Colonic mucosa (tissue), 4 donors: ENCODE measurements at regions not wholly inside any gene's neighbourhood (a gene's known extent, or its start where the extent isn't known, plus 50 kb on each side); places are given as distances from the start of the nearest gene placed in this dataset.

ENCODE experiments used
- DNase-seq: peaks from one replicate; pipeline ENCODE4 v3.0.0-alpha.2; 2020
- H3K27ac ChIP-seq: fragments of 200-600 bp; one replicate; pipeline ENCODE4 v1.8.0; 2021
- H3K27me3 ChIP-seq: fragments of 200-600 bp; one replicate; pipeline ENCODE4 v1.8.0; 2021
- H3K36me3 ChIP-seq: fragments of 200-600 bp; one replicate; pipeline ENCODE4 v1.8.0; 2021
- H3K4me1 ChIP-seq: fragments of 200-600 bp; one replicate; pipeline ENCODE4 v1.8.0; 2021; ENCODE audit warnings: mild to moderate bottlenecking
- H3K4me3 ChIP-seq: fragments of 200-600 bp; one replicate; pipeline ENCODE4 v1.8.0; 2021
- H3K9ac ChIP-seq, 2 donors: one replicate each; pipeline ENCODE4 v1.7.0; 2013; ENCODE audit warnings: control low read depth in 2 of 2, low read depth in 2 of 2, low read length in 2 of 2
- H3K9me3 ChIP-seq: fragments of 200-600 bp; one replicate; pipeline ENCODE4 v1.8.0; 2021
- intact Hi-C: fragments of 100-400 bp; cut with DNase I; formaldehyde crosslinking; loops from one replicate; pipeline ENCODE4 v1.14.1; 2022
- TF ChIP-seq, protein P1 (sequence below): fragments of 200-600 bp; IDR thresholded peaks from one replicate; pipeline ENCODE4 v1.8.0; 2022; ENCODE audit warnings: antibody characterized with exemption, mild to moderate bottlenecking
- donor health status: healthy.
- donor health status: DM: no; HTN: no; CAD: no.
- donor health status: DM: no; HTN: no; CAD: no.

- H3K9me3 ChIP-seq, result no peaks in the 10 kb centered on the region
- intact Hi-C loops, result no loop called here
Measured at GRCh38 chr17:71383091-71383490, 737.7 kb upstream of the SOX9 start.

DNA sequence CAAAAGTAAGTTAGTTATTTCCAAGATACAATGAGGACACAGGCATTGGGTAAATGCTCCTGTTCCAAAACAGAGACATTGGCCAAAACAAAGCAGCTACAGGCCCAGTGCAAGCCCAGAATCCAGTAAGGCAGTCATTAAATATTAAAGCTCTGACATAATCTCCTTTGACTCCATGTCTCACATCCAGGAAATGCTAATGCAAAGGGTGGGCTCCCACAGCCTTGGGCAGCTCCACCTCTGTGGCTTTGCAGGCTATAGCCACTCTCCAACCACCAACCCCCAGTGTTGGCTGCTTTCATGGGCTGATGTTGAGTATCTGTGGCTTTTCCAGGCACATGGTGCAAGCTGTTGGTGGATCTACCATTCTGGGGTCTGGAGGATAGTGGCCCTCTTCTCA is 733.4 kb upstream of the SOX9 start:
- no peaks in the 10 kb centered on the region for H3K27me3 ChIP-seq
- no peaks in the 10 kb centered on the region for H3K36me3 ChIP-seq
- TF ChIP-seq, protein P1, sequence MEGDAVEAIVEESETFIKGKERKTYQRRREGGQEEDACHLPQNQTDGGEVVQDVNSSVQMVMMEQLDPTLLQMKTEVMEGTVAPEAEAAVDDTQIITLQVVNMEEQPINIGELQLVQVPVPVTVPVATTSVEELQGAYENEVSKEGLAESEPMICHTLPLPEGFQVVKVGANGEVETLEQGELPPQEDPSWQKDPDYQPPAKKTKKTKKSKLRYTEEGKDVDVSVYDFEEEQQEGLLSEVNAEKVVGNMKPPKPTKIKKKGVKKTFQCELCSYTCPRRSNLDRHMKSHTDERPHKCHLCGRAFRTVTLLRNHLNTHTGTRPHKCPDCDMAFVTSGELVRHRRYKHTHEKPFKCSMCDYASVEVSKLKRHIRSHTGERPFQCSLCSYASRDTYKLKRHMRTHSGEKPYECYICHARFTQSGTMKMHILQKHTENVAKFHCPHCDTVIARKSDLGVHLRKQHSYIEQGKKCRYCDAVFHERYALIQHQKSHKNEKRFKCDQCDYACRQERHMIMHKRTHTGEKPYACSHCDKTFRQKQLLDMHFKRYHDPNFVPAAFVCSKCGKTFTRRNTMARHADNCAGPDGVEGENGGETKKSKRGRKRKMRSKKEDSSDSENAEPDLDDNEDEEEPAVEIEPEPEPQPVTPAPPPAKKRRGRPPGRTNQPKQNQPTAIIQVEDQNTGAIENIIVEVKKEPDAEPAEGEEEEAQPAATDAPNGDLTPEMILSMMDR, result no peak
- H3K4me1 ChIP-seq, result no peaks in the 10 kb centered on the region
- no peaks in the 10 kb centered on the region for H3K9me3 ChIP-seq
- no peak overlapping the region for H3K4me3 ChIP-seq
- H3K9ac ChIP-seq, result no peak overlapping the region
- no peak overlapping the region for H3K27ac ChIP-seq
- intact Hi-C loops, result no loop called here
- DNase-seq, result no peak

More at GRCh38 chr17:71383091-71383490, 737.7 kb upstream of the SOX9 start:
- Histone ChIP-seq H3K9ac (no peak overlapping the region), H3K4me3 (no peak overlapping the region), H3K27ac (no peak overlapping the region), H3K27me3 (no peaks in the 10 kb centered on the region), H3K4me1 (no peaks in the 10 kb centered on the region), H3K36me3 (no peaks in the 10 kb centered on the region)
- no peak for DNase-seq
- TF ChIP-seq, protein P1, result no peak

GRCh38 chr17:71392715-71393567 is 727.9 kb upstream of the SOX9 start:
- no peak overlapping the region for H3K27ac ChIP-seq
- no peak for DNase-seq
- no peak overlapping the region for H3K9ac ChIP-seq
- H3K4me3 ChIP-seq, result no peak overlapping the region
- intact Hi-C loops, result no loop called here
- no peaks in the 10 kb centered on the region for H3K9me3 ChIP-seq
- H3K27me3 ChIP-seq, result no peaks in the 10 kb centered on the region
- no peaks in the 10 kb centered on the region for H3K4me1 ChIP-seq
- TF ChIP-seq, protein P1, result no peak
- no peaks in the 10 kb centered on the region for H3K36me3 ChIP-seq

GRCh38 chr17:71395901-71396300 is 724.9 kb upstream of the SOX9 start:
- no peaks in the 10 kb centered on the region for H3K9me3 ChIP-seq
- H3K27me3 ChIP-seq, result no peaks in the 10 kb centered on the region
- TF ChIP-seq, protein P1, result no peak
- intact Hi-C loops, result no loop called here
- no peak for DNase-seq
- no peak overlapping the region for H3K9ac ChIP-seq
- no peaks in the 10 kb centered on the region for H3K36me3 ChIP-seq
- no peaks in the 10 kb centered on the region for H3K4me1 ChIP-seq
- H3K27ac ChIP-seq, result no peak overlapping the region
- H3K4me3 ChIP-seq, result no peak overlapping the region

DNA sequence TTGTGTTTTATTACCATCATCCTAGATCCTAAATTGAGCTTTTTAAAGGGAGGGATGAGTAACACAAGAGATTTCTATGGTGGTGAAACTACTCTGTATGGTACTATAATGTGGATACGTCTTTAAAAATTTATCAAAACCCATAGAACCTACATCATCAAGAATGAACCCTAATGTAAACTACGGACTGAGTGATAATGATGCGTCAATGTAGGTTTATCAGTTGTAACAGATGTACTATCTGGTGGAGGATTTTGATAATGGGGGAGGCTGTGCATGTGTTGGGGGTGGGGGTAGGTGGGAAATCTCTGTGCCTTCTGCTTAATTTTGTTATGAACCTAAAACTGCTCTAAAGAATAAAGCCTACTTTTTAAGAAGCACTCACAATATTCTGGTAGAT is 724.1 kb upstream of the SOX9 start:
- TF ChIP-seq, protein P1, result no peak
- H3K4me3 ChIP-seq, result no peak overlapping the region
- no peak overlapping the region for H3K9ac ChIP-seq
- H3K27me3 ChIP-seq, result no peaks in the 10 kb centered on the region
- no peak for DNase-seq
- H3K9me3 ChIP-seq, result no peaks in the 10 kb centered on the region
- no peaks in the 10 kb centered on the region for H3K4me1 ChIP-seq
- intact Hi-C loops, result no loop called here
- no peaks in the 10 kb centered on the region for H3K36me3 ChIP-seq
- H3K27ac ChIP-seq, result no peak overlapping the region
